PC-9 (cell line): ENCODE measurements at regions not wholly inside any gene's neighbourhood (a gene's known extent, or its start where the extent isn't known, plus 50 kb on each side); places are given as distances from the start of the nearest gene placed in this dataset.

Source experiments
- EZH2 ChIP-seq: fragments of 200-600 bp; sonication (generic); IDR thresholded peaks from 2 replicates; pipeline ENCODE4 v1.8.0; 2017; ENCODE audit warnings: antibody characterized with exemption, low read depth
- TF ChIP-seq, protein P1 (sequence below): fragments of 200-600 bp; sonication (generic); conservative IDR thresholded peaks from 2 replicates; pipeline ENCODE4 v1.6.1; 2017; ENCODE audit warnings: mixed run types, antibody characterized with exemption, mild to moderate bottlenecking, moderate library complexity

DNA sequence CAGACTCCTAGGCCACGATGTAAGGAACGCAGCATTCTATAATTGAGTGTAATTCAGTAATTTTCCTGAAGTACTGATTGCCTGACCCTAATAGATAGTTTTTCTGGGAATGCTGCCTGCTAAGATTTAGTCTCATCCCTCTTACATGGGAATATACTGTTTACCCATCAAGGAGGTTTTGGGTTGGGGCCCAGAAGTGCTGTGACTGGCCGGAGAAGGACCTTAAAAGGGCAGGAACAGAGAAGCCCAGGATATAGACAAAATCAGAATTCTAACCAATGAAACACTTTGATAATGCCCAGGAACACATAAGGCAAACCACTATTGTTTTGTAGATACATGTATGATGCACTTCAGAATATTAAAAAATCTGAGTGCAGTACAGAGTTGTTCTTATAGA lies 111.6 kb downstream of the RGS2 start:
- TF ChIP-seq, protein P1, sequence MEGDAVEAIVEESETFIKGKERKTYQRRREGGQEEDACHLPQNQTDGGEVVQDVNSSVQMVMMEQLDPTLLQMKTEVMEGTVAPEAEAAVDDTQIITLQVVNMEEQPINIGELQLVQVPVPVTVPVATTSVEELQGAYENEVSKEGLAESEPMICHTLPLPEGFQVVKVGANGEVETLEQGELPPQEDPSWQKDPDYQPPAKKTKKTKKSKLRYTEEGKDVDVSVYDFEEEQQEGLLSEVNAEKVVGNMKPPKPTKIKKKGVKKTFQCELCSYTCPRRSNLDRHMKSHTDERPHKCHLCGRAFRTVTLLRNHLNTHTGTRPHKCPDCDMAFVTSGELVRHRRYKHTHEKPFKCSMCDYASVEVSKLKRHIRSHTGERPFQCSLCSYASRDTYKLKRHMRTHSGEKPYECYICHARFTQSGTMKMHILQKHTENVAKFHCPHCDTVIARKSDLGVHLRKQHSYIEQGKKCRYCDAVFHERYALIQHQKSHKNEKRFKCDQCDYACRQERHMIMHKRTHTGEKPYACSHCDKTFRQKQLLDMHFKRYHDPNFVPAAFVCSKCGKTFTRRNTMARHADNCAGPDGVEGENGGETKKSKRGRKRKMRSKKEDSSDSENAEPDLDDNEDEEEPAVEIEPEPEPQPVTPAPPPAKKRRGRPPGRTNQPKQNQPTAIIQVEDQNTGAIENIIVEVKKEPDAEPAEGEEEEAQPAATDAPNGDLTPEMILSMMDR: no peak
- TF ChIP-seq EZH2: no peak
